ENCODE measurements at regions not wholly inside any gene's neighbourhood (a gene's known extent, or its start where the extent isn't known, plus 50 kb on each side); places are given as distances from the start of the nearest gene placed in this dataset.
"Not testable (repeated sequence)": the region's sequence is repeated elsewhere in the genome, so short reads cannot be mapped to it uniquely, and the experiment has no call there.

DNA sequence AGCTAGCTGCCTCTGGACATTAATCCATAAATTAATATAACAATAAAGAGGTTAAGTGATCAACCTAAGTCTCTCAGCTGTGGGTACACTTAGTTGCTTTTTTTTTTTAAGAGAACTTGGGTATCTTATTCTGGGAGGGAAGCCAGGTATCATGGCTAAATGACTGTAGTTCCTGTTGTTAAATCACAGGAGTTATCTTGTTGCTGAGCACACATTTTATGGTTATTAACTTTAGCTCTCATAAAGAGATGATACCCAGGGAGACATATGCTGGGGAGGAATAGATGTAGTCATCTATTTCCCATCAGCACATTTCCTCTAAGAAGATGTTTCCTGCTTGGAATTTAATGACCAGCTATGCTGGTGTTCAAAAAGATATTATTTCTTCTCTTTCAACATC lies 227.8 kb downstream of the PTGER3 start:
- DNase-seq (ENCODE audit: low read depth in 2 of 2) = no peak

DNA sequence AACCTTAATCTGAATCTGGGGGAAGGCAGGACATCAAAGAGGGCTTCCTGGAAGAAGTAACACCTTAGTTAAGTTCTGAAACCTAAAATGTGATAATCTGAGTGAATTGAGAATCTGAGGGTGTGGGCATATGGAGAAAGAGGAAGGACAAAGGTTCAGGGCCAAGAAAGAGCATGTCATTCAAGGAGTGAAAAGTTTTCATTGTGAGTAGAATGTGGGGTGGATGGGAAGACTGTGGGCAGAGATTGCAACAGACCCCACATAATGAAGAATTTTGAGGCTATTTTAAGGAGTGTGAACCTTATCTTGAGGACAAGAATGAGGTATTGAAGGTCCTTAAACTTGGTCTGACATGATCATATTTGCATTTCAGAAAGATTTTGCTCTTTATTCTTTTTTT lies 227.2 kb downstream of the PTGER3 start:
- DNase-seq (ENCODE audit: low read depth in 2 of 2) = no peak

- no peak for DNase-seq (ENCODE audit: low read depth in 2 of 2)
Measured at GRCh38 chr1:70820995-70821394, 226.6 kb downstream of the PTGER3 start.

DNA sequence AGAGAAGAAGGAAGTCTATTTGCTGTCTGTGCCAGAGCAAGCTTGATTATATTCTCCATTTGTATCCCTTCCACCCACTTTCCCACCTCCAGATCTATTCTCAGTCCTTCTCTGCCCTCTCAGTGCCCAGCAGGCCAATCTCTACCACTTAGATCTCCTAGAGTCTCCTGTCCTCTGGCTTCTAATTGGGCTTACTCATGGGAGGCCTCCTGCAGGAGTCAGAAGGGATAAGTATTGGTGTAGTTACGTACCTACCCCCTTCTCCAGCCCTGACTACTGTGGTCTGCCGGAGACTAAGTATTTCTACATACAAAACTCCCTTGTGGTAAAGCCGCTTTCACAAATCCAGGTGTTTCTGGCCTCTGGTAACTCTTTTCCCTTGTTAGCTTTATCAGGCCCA lies 221.2 kb downstream of the PTGER3 start:
- no peak for DNase-seq (ENCODE audit: low read depth in 2 of 2)

GRCh38 chr1:70827030-70827429 lies 220.6 kb downstream of the PTGER3 start:
- no peak for DNase-seq (ENCODE audit: low read depth in 2 of 2)

DNA sequence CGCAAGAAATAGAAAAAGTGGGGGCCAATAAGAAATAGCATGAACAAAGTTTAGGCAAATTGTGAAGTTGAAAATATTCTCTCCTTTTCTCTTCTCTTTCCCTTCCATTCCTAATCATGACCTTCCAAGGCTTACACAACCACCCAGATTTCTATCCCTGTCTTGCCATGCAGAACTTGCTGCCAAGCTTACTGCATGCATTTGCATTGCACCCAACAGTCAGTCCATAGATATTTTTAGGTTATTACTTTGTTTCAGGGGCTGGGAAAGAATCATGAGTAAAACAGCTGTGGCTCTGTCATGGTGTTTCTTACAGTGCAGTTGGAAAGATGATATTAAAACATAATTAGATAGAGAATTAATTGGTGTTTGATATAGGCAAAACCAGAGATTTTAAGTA lies 219.4 kb downstream of the PTGER3 start:
- no peak for DNase-seq (ENCODE audit: low read depth in 2 of 2)

- not testable (repeated sequence) for DNase-seq (ENCODE audit: low read depth in 2 of 2)
Measured at GRCh38 chr1:70834365-70834764, 213.3 kb downstream of the PTGER3 start.

DNA sequence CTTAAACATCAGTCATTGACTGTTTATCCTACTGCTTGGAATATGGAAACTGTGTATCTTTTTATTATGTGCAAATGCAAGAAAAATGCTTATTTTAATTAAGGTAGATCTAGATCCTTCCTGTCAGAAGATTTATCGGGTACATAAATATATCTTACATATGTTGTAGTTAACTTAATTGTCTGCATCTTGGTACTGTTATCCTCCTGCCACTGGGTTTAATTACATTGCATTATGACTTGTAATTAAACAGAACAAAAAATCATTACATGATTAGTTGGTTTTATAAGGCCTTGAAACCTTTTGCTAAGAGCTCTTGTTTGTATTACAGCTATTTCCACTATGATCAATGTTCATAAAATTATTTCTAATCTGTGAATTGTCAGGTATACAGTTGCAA lies 211.2 kb downstream of the PTGER3 start:
- no peak for DNase-seq (ENCODE audit: low read depth in 2 of 2)

GRCh38 chr1:70840260-70840953 lies 207.2 kb downstream of the PTGER3 start:
- no peak for DNase-seq (ENCODE audit: low read depth in 2 of 2)

- no peak for DNase-seq (ENCODE audit: low read depth in 2 of 2)
Measured at GRCh38 chr1:70842562-70842961, 205.1 kb downstream of the PTGER3 start.

- DNase-seq (ENCODE audit: low read depth in 2 of 2) = no peak
Measured at GRCh38 chr1:70843452-70843851, 204.2 kb downstream of the PTGER3 start.

- no peak for DNase-seq (ENCODE audit: low read depth in 2 of 2)
Measured at GRCh38 chr1:70847013-70847412, 200.6 kb downstream of the PTGER3 start.

GRCh38 chr1:70855203-70855602 lies 192.4 kb downstream of the PTGER3 start:
- no peak for DNase-seq (ENCODE audit: low read depth in 2 of 2)

DNA sequence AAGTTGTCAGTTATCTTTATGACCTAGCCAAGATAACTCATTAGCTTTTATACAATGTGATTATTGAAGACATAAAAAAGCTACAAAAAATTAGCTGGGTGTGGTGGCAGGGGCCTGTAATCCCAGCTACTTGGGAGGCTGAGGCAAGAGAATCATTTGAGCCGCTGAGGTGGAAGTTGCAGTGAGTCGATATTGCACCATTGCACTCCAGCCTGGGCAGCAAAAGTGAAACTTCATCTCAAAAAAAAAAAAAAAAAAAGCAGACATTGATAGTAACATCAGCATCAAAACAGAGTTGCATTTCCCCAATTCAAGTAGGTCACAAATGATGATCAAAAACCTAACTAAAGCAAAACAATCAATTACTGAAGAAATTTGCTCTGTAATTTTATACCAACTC lies 191.4 kb downstream of the PTGER3 start:
- no peak for DNase-seq (ENCODE audit: low read depth in 2 of 2)

- no peak for DNase-seq (ENCODE audit: low read depth in 2 of 2)
Measured at GRCh38 chr1:70863239-70863638, 184.4 kb downstream of the PTGER3 start.

DNA sequence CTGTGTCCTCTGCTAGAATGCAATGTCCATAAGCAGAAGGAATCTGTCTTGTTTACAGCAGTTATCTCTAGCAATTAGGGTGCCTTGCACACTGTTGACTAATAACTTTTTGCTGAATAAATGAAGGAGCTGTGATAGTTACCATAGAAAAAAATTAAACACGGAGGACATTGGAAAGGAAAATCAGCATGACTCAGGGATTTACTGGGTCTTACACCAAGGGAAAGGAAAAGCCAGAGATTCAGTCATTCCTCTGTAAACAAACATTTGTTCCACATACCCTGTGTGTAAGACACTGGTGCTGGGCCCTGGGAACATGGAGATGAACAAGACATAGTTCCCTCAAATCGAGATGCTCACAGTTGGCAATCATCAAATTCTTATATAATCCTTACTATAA lies 183.3 kb downstream of the PTGER3 start:
- DNase-seq (ENCODE audit: low read depth in 2 of 2) = no peak

DNA sequence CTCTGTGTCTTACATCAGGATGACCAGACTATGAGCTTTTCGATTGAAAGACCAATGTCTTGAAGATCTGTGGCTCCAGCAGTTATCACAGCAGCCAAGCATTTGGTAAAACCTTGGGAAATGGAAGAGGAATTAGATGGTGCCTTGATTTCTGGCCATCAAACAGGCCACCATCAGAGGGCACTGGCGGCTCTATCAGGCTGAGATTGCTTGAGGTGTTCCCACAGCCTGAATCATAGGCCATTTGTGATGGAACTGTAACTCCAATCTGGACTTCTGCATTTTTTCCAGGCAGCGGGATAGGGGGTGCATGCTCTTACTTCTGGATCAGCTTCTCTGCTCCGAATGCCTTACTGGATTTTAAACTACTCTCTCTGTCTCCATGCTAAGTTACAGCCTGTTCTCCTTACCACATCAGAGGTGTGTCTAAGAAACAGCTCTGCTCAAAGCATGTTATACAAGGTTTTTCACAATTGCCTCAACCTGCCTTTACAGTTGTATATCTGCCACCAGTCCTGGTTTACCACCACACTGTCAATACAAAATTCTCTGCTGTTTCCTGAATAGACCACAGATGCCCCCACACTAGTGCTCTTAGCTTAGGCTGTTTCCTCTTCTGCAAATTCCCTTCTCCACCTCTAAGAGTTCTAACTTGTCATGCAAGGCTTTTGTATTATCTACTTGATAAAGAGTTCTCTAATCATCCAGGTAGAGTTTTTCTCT lies 180.9 kb downstream of the PTGER3 start:
- no peak for DNase-seq (ENCODE audit: low read depth in 2 of 2)

GRCh38 chr1:70871790-70872189 lies 175.8 kb downstream of the PTGER3 start:
- DNase-seq (ENCODE audit: low read depth in 2 of 2) = no peak

DNA sequence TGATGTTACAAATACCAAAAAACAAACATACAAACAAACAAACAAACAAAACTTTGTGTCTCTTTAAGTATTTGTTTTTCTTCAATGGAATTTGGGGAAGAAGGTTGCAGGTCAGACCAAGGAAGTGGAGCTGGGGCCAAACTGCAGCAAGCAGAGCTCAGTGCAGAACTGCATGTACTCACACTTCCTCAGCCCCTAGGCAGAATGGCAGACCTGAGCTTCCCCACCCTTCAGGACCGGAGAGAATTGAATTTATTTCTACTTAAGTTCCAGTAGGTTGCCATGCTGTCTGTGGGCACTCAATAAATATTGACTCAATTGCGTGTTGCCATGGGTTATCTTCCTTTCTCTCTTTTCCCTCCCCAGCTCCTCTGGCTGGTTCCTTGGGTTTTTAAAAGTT lies 173.6 kb downstream of the PTGER3 start:
- no peak for DNase-seq (ENCODE audit: low read depth in 2 of 2)

- no peak for DNase-seq (ENCODE audit: low read depth in 2 of 2)
Measured at GRCh38 chr1:70874818-70875217, 172.8 kb downstream of the PTGER3 start.

DNA sequence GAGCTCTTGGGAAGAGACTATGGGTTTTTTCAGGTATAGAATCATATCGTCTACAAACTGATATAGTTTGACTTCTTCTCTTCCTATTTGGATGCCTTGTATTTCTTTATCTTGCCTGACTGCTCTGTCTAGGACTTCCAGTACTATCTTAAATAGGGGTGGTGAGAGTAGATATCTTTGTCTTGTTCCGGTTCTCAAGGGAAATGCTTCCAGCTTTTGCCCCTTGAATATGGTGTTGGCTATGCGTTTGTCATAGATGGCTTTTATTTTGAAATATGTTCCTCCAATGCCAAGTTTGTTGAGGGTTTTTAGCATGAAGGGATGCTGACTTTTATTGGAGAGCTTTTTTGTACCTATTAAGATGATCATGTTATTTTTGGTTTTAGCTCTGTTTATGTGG lies 170.3 kb downstream of the PTGER3 start:
- no peak for DNase-seq (ENCODE audit: low read depth in 2 of 2)

- DNase-seq (ENCODE audit: low read depth in 2 of 2) = no peak
Measured at GRCh38 chr1:70887936-70888335, 159.7 kb downstream of the PTGER3 start.

- no peak for DNase-seq (ENCODE audit: low read depth in 2 of 2)
Measured at GRCh38 chr1:70888722-70889121, 158.9 kb downstream of the PTGER3 start.

- no peak for DNase-seq (ENCODE audit: low read depth in 2 of 2)
Measured at GRCh38 chr1:70890408-70890807, 157.2 kb downstream of the PTGER3 start.

Measured in fibroblast of skin of left quadriceps (primary cell).